RWPE1 (cell line): ENCODE measurements at regions not wholly inside any gene's neighbourhood (a gene's known extent, or its start where the extent isn't known, plus 50 kb on each side); places are given as distances from the start of the nearest gene placed in this dataset.

Experiments
- CTCF ChIA-PET: fragments of 350-600 bp; sonication (Branson Sonifier 250); formaldehyde crosslinking; extraction: SDS; loops from one replicate; lab custom pipeline; 2021; lab: Yijun Ruan, JAX
- POLR2A ChIA-PET: fragments of 400-600 bp; formaldehyde crosslinking; extraction: SDS; loops from one replicate; lab custom pipeline; 2020; ENCODE audit warnings: antibody characterized with exemption; ENCODE audit not compliant: low non-redundant PET; lab: Yijun Ruan, JAX
- DNase-seq: peaks from one replicate; pipeline ENCODE4 v3.0.0; 2012; ENCODE audit warnings: low spot score
- H3K27ac ChIP-seq: fragments of 450-650 bp; 2 replicates; pipeline ENCODE4 v1.5.1; 2017
- CTCF ChIP-seq: fragments of 450-650 bp; conservative IDR thresholded peaks from 2 replicates; pipeline ENCODE4 v1.5.1; 2017; ENCODE audit warnings: low read depth, mild to moderate bottlenecking

GRCh38 chr12:83210933-83211332 lies 524.2 kb downstream of the TMTC2 start:
- CTCF ChIA-PET, result interaction anchor here (1.1 kb wide), 1 partner anchor 13 kb away, joined by 3 read pairs; no protein-coding TSS in a partner anchor

GRCh38 chr12:83199069-83199468 lies 512.4 kb downstream of the TMTC2 start:
- ChIA-PET POLR2A (no interaction called here), CTCF (no interaction called here)
- H3K27ac ChIP-seq, result no peak overlapping the region
- no peak for TF ChIP-seq CTCF
- DNase-seq, result no peak

More at GRCh38 chr12:83210933-83211332, 524.2 kb downstream of the TMTC2 start:
- H3K27ac ChIP-seq, result no peak overlapping the region
- POLR2A ChIA-PET, result no interaction called here
- DNase-seq, result no peak
- no peak for TF ChIP-seq CTCF

- H3K27ac ChIP-seq, result no peak overlapping the region
- CTCF ChIA-PET, result no interaction called here
- no peak for TF ChIP-seq CTCF
- POLR2A ChIA-PET, result no interaction called here
- DNase-seq, result no peak
Measured at GRCh38 chr12:83198291-83199015, 511.7 kb downstream of the TMTC2 start.

- POLR2A ChIA-PET, result no interaction called here
- CTCF ChIA-PET, result no interaction called here
Measured at GRCh38 chr12:83197483-83197914, 510.8 kb downstream of the TMTC2 start.

GRCh38 chr12:83196694-83197350 lies 510.1 kb downstream of the TMTC2 start:
- no peak for DNase-seq
- no peak for TF ChIP-seq CTCF
- CTCF ChIA-PET, result no interaction called here
- POLR2A ChIA-PET, result no interaction called here
- H3K27ac ChIP-seq, result no peak overlapping the region

More at GRCh38 chr12:83197483-83197914, 510.8 kb downstream of the TMTC2 start:
- no peak overlapping the region for H3K27ac ChIP-seq
- TF ChIP-seq CTCF, result no peak
- no peak for DNase-seq

GRCh38 chr12:83190631-83191390 lies 504.1 kb downstream of the TMTC2 start:
- DNase-seq, result no peak
- TF ChIP-seq CTCF, result no peak
- POLR2A ChIA-PET, result no interaction called here
- no peak overlapping the region for H3K27ac ChIP-seq
- CTCF ChIA-PET, result interaction anchor here (0.5 kb wide), 1 partner anchor 56 kb away, joined by 3 read pairs; no protein-coding TSS in a partner anchor
